Sigmoid colon (tissue), 6 donors: ENCODE measurements at regions not wholly inside any gene's neighbourhood (a gene's known extent, or its start where the extent isn't known, plus 50 kb on each side); places are given as distances from the start of the nearest gene placed in this dataset.

ENCODE experiments used
- DNase-seq: peaks from one replicate; pipeline ENCODE4 v3.0.0-alpha.2; 2019
- H3K27ac ChIP-seq, 4 donors: fragments of 200-600 bp; sonication (generic); one replicate each; pipeline ENCODE4 v1.5.1; 2016 to 2019; ENCODE audit warnings: mild to moderate bottlenecking in 1 of 4
- H3K27me3 ChIP-seq, 3 donors: fragments of 200-600 bp; sonication (generic); one replicate each; pipeline ENCODE4 v1.5.1; 2019; ENCODE audit warnings: mild to moderate bottlenecking in 1 of 3
- H3K36me3 ChIP-seq, 4 donors: fragments of 200-600 bp; sonication (generic); one replicate each; pipeline ENCODE4 v1.5.1; 2016 to 2019
- H3K4me1 ChIP-seq, 4 donors: fragments of 200-600 bp; sonication (generic); one replicate each; pipeline ENCODE4 v1.5.1; 2017 to 2019
- H3K4me3 ChIP-seq, 4 donors: fragments of 200-600 bp; sonication (generic); one replicate each; pipeline ENCODE4 v1.5.1; 2017 to 2019; ENCODE audit warnings: mild to moderate bottlenecking in 2 of 4, moderate library complexity in 1 of 4
- H3K9me3 ChIP-seq, 4 donors: fragments of 200-600 bp in 3 of 4; sonication (generic) in 3 of 4; one replicate each; pipeline versions ENCODE4 v1.5.1 to v1.6.1; 2013 to 2019
- EP300 ChIP-seq, 4 donors: sonication (generic); formaldehyde crosslinking; IDR thresholded peaks; one replicate each; pipeline ENCODE4 v1.6.1; 2017; ENCODE audit warnings: antibody characterized with exemption in 4 of 4
- POLR2A ChIP-seq, 2 donors: fragments of 450-650 bp; IDR thresholded peaks; one replicate each; pipeline ENCODE4 v1.6.1; 2016; ENCODE audit warnings: antibody characterized with exemption in 2 of 2, mild to moderate bottlenecking in 2 of 2, moderate library complexity in 2 of 2
- POLR2AphosphoS5 ChIP-seq, 4 donors: sonication (generic); formaldehyde crosslinking; IDR thresholded peaks; one replicate each; pipeline ENCODE4 v1.6.1; 2017; ENCODE audit warnings: antibody characterized with exemption in 4 of 4
- WGBS, 2 donors: extraction: QIAGEN DNeasy Blood & Tissue Kit; methylation state at CpG; one replicate each; pipeline ENCODE4 v1.1.7; 2013; 5-methylcytosine and 5-hydroxymethylcytosine counted together
- intact Hi-C: fragments of 100-400 bp; cut with DNase I; formaldehyde crosslinking; loops from one replicate; pipeline ENCODE4 v1.15.1; 2023
- TF ChIP-seq, protein P1 (sequence below), 4 experiments: fragments of 450-650 bp in 3 of 4; fragments of 200-600 bp in 1 of 4; IDR thresholded peaks; one replicate each; pipeline ENCODE4 v1.5.1; 2016 to 2019; ENCODE audit warnings: antibody characterized with exemption in 4 of 4, mild to moderate bottlenecking in 3 of 4, moderate library complexity in 2 of 4
- donor health status: healthy with polysubstance abuse.
- donor health status: healthy.

GRCh38 chrX:30982467-30982866 lies 89.4 kb downstream of the FTHL17 start:
- Histone ChIP-seq H3K4me3 (no peak overlapping the region), H3K36me3 (no peaks in the 10 kb centered on the region), H3K27me3 (no peaks in the 10 kb centered on the region), H3K9me3 (no peaks in the 10 kb centered on the region), H3K4me1 (no peaks in the 10 kb centered on the region), H3K27ac (no peak overlapping the region)
- no peak for TF ChIP-seq EP300 (IDR thresholded peaks at IDR 0.05)
- TF ChIP-seq, protein P1, sequence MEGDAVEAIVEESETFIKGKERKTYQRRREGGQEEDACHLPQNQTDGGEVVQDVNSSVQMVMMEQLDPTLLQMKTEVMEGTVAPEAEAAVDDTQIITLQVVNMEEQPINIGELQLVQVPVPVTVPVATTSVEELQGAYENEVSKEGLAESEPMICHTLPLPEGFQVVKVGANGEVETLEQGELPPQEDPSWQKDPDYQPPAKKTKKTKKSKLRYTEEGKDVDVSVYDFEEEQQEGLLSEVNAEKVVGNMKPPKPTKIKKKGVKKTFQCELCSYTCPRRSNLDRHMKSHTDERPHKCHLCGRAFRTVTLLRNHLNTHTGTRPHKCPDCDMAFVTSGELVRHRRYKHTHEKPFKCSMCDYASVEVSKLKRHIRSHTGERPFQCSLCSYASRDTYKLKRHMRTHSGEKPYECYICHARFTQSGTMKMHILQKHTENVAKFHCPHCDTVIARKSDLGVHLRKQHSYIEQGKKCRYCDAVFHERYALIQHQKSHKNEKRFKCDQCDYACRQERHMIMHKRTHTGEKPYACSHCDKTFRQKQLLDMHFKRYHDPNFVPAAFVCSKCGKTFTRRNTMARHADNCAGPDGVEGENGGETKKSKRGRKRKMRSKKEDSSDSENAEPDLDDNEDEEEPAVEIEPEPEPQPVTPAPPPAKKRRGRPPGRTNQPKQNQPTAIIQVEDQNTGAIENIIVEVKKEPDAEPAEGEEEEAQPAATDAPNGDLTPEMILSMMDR (IDR thresholded peaks at IDR 0.05): no peak
- no peak for TF ChIP-seq POLR2AphosphoS5 (IDR thresholded peaks at IDR 0.05)
- no peak for TF ChIP-seq POLR2A (IDR thresholded peaks at IDR 0.05)
- intact Hi-C loops: no loop called here
- 66 to 88% methylated on average over 3 of the region's 3 CpGs for WGBS, 2 donors
- no peak for DNase-seq

DNA sequence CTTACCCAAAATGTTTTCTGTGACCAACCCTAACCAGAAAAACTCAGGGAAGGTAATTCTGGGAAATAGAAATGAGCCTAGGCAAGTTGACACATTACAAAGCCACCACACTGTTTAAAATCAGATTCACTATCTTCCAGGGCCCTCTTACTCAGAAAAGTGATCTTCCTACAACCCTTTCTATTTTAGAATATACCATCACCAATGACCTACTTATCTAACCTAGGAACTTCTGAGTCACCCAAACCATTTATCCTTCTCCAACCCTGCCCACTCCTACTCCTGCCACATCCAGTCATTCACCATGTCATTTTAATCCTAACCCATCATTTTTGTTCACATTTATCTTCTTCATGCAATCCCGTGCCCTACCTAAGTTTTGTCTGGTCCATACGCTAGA lies 89.9 kb downstream of the FTHL17 start:
- WGBS, 2 donors: 93 to 98% methylated on average over 2 of the region's 2 CpGs
- intact Hi-C loops: no loop called here
- no peak overlapping the region for H3K4me3 ChIP-seq
- H3K27ac ChIP-seq: no peak overlapping the region
- H3K4me1 ChIP-seq: no peaks in the 10 kb centered on the region
- H3K27me3 ChIP-seq: no peaks in the 10 kb centered on the region
- no peaks in the 10 kb centered on the region for H3K36me3 ChIP-seq
- TF ChIP-seq EP300 (IDR thresholded peaks at IDR 0.05): no peak
- no peak for TF ChIP-seq POLR2A (IDR thresholded peaks at IDR 0.05)
- no peak for DNase-seq
- no peaks in the 10 kb centered on the region for H3K9me3 ChIP-seq

- Histone ChIP-seq H3K27me3 (no peaks in the 10 kb centered on the region), H3K36me3 (no peaks in the 10 kb centered on the region), H3K27ac (no peak overlapping the region), H3K9me3 (no peaks in the 10 kb centered on the region), H3K4me3 (no peak overlapping the region), H3K4me1 (no peaks in the 10 kb centered on the region)
- WGBS, 2 donors: 64 to 77% methylated on average over 1 of the region's 1 CpG
- DNase-seq: no peak
- intact Hi-C loops: no loop called here
- TF ChIP-seq EP300 (IDR thresholded peaks at IDR 0.05) (no peak), POLR2AphosphoS5 (IDR thresholded peaks at IDR 0.05) (no peak), POLR2A (IDR thresholded peaks at IDR 0.05) (no peak)
- TF ChIP-seq, protein P1 (IDR thresholded peaks at IDR 0.05): no peak
Observed at GRCh38 chrX:30979271-30979670, 90.2 kb upstream of the TAB3 start.

DNA sequence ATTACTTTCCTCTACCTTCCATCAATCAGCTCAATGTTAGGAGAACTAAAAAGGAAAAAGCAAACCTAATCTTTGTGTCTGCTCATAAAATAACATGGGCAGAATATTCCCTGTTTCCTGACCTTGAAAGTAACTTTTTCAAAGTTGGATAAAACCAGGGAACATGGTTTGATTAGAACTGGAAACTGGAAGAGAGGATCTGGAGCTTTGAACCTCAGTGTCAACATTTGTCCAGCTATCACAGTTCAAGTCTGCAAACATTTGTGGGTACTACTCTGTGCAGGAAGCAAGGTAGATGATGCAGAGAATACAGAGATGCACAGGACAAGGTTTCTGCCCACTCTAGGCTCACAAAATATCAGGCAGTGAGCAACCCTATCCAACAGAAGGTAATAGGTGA lies 86.4 kb upstream of the TAB3 start:
- Histone ChIP-seq H3K27ac (no peak overlapping the region), H3K4me1 (no peaks in the 10 kb centered on the region), H3K27me3 (no peaks in the 10 kb centered on the region), H3K4me3 (no peak overlapping the region), H3K9me3 (no peaks in the 10 kb centered on the region), H3K36me3 (no peaks in the 10 kb centered on the region)
- intact Hi-C loops: no loop called here
- no peak for TF ChIP-seq POLR2AphosphoS5 (IDR thresholded peaks at IDR 0.05)
- no peak for TF ChIP-seq POLR2A (IDR thresholded peaks at IDR 0.05)
- no peak for TF ChIP-seq EP300 (IDR thresholded peaks at IDR 0.05)
- TF ChIP-seq, protein P1 (IDR thresholded peaks at IDR 0.05): no peak
- DNase-seq: no peak

- H3K27ac ChIP-seq: no peak overlapping the region
- no peaks in the 10 kb centered on the region for H3K4me1 ChIP-seq
- WGBS, 2 donors: 70 to 81% methylated on average over 5 of the region's 5 CpGs
- H3K36me3 ChIP-seq: no peaks in the 10 kb centered on the region
- DNase-seq: no peak
- no peak overlapping the region for H3K4me3 ChIP-seq
- no peaks in the 10 kb centered on the region for H3K9me3 ChIP-seq
- H3K27me3 ChIP-seq: no peaks in the 10 kb centered on the region
- intact Hi-C loops: no loop called here
- TF ChIP-seq, protein P1 (IDR thresholded peaks at IDR 0.05): no peak
- TF ChIP-seq EP300 (IDR thresholded peaks at IDR 0.05): no peak
- TF ChIP-seq POLR2A (IDR thresholded peaks at IDR 0.05): no peak
- no peak for TF ChIP-seq POLR2AphosphoS5 (IDR thresholded peaks at IDR 0.05)
Observed at GRCh38 chrX:30973784-30974427, 84.9 kb upstream of the TAB3 start.
